ENCODE measurements at regions not wholly inside any gene's neighbourhood (a gene's known extent, or its start where the extent isn't known, plus 50 kb on each side); places are given as distances from the start of the nearest gene placed in this dataset.

- H3K4me1 ChIP-seq (ENCODE audit: insufficient read depth, low read length): no peaks in the 10 kb centered on the region
- H4K20me1 ChIP-seq (ENCODE audit: insufficient read depth, low read length): no peaks in the 10 kb centered on the region
- Mint-ChIP-seq H3K36me3 (ENCODE audit: low read depth, unreplicated experiment) (no peaks in the 10 kb centered on the region), H3K4me1 (ENCODE audit: low read depth, unreplicated experiment) (no peaks in the 10 kb centered on the region), H3K4me3 (ENCODE audit: unreplicated experiment) (no peak overlapping the region), H3K9me3 (ENCODE audit: unreplicated experiment) (no peaks in the 10 kb centered on the region), H3K27ac (ENCODE audit: unreplicated experiment) (no peak overlapping the region), H3K27me3 (ENCODE audit: low read depth, unreplicated experiment) (no peaks in the 10 kb centered on the region)
- no peak overlapping the region for H2AFZ ChIP-seq (ENCODE audit: low read depth, low read length)
- no peak overlapping the region for H3K27ac ChIP-seq (ENCODE audit: low read depth, low read length)
- no peaks in the 10 kb centered on the region for H3K27me3 ChIP-seq (ENCODE audit: insufficient read depth, low read length)
- TF ChIP-seq EZH2 (IDR thresholded peaks at IDR 0.05; ENCODE audit: insufficient read depth, low read length): no peak
- TF ChIP-seq, protein P1, sequence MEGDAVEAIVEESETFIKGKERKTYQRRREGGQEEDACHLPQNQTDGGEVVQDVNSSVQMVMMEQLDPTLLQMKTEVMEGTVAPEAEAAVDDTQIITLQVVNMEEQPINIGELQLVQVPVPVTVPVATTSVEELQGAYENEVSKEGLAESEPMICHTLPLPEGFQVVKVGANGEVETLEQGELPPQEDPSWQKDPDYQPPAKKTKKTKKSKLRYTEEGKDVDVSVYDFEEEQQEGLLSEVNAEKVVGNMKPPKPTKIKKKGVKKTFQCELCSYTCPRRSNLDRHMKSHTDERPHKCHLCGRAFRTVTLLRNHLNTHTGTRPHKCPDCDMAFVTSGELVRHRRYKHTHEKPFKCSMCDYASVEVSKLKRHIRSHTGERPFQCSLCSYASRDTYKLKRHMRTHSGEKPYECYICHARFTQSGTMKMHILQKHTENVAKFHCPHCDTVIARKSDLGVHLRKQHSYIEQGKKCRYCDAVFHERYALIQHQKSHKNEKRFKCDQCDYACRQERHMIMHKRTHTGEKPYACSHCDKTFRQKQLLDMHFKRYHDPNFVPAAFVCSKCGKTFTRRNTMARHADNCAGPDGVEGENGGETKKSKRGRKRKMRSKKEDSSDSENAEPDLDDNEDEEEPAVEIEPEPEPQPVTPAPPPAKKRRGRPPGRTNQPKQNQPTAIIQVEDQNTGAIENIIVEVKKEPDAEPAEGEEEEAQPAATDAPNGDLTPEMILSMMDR (IDR thresholded peaks at IDR 0.05; ENCODE audit: insufficient read depth, low read depth, low read length): no peak
- H3K4me3 ChIP-seq (ENCODE audit: insufficient read depth, low read depth, low read length): no peak overlapping the region
- no peaks in the 10 kb centered on the region for H3K36me3 ChIP-seq (ENCODE audit: insufficient read depth, low read length)
- H3K9ac ChIP-seq (ENCODE audit: low read length): no peak overlapping the region
- FAIRE-seq (no peak), DNase-seq (ENCODE audit: low read depth) (no peak)
- H3K9me3 ChIP-seq (ENCODE audit: insufficient read depth, low read depth, low read length): no peaks in the 10 kb centered on the region
- no peak overlapping the region for H3K4me2 ChIP-seq (ENCODE audit: low read length)
- H3K79me2 ChIP-seq (ENCODE audit: insufficient read depth, low read length): no peaks in the 10 kb centered on the region
Measured at GRCh38 chr17:10899281-10899680, 61.4 kb upstream of the PIRT start.

DNA sequence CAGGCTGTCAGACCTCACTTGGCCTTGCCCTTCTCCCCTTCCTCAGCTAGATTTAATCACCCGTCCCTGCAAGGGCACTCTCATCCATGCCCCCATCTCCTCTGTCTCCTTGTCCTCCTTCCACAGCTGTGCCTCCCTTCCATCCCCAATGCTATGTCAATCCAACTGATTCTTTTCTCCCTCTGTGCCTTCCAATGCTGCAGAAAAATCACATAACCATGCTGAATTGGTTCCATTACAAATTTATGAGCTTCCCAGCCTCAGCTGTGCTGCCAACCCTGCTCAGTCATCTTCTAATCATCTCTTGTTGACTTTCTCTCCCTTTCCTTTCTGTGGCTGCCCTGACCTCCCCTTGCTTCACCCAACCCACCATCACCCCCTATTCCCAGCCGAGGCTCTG, 56.3 kb upstream of the PIRT start:
- Histone ChIP-seq H3K9ac (ENCODE audit: low read length) (no peak overlapping the region), H3K4me2 (ENCODE audit: low read length) (no peak overlapping the region), H3K27ac (ENCODE audit: low read depth, low read length) (no peak overlapping the region), H3K79me2 (ENCODE audit: insufficient read depth, low read length) (no peaks in the 10 kb centered on the region), H4K20me1 (ENCODE audit: insufficient read depth, low read length) (no peaks in the 10 kb centered on the region), H3K4me1 (ENCODE audit: insufficient read depth, low read length) (no peaks in the 10 kb centered on the region), H2AFZ (ENCODE audit: low read depth, low read length) (no peak overlapping the region), H3K4me3 (ENCODE audit: insufficient read depth, low read depth, low read length) (no peak overlapping the region), H3K27me3 (ENCODE audit: insufficient read depth, low read length) (no peaks in the 10 kb centered on the region), H3K36me3 (ENCODE audit: insufficient read depth, low read length) (no peaks in the 10 kb centered on the region), H3K9me3 (ENCODE audit: insufficient read depth, low read depth, low read length) (peaks cover 3% of the 10 kb centered on the region)
- no peaks in the 10 kb centered on the region for H3K36me3 Mint-ChIP-seq (ENCODE audit: low read depth, unreplicated experiment)
- no peak overlapping the region for H3K27ac Mint-ChIP-seq (ENCODE audit: unreplicated experiment)
- no peak overlapping the region for H3K4me3 Mint-ChIP-seq (ENCODE audit: unreplicated experiment)
- no peaks in the 10 kb centered on the region for H3K9me3 Mint-ChIP-seq (ENCODE audit: unreplicated experiment)
- TF ChIP-seq, protein P1 (IDR thresholded peaks at IDR 0.05; ENCODE audit: insufficient read depth, low read depth, low read length): no peak
- TF ChIP-seq EZH2 (IDR thresholded peaks at IDR 0.05; ENCODE audit: insufficient read depth, low read length): no peak
- DNase-seq (ENCODE audit: low read depth) (no peak), FAIRE-seq (no peak)
- H3K4me1 Mint-ChIP-seq (ENCODE audit: low read depth, unreplicated experiment): no peaks in the 10 kb centered on the region
- no peaks in the 10 kb centered on the region for H3K27me3 Mint-ChIP-seq (ENCODE audit: low read depth, unreplicated experiment)

DNA sequence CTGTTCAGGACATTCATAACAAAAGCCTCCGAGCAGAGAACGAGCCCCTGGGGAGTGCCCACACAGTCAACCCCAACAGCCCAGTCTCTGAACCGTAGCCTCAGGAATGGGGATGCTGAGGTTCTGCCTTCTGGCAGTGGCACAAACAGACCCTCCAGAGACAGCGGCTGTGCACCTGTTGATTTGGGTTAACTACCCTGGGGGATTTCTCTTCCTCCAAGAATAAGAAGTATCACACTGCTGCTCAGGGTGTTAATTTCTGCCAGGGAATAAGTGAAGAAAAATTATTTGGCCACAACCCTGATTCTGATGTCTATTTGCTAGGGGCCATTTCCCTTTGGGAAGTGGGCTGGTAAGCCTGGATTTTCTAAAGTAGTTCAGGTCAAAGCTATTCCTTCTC, 51.0 kb upstream of the PIRT start:
- H3K9ac ChIP-seq (ENCODE audit: low read length): no peak overlapping the region
- H2AFZ ChIP-seq (ENCODE audit: low read depth, low read length): no peak overlapping the region
- H3K27ac ChIP-seq (ENCODE audit: low read depth, low read length): no peak overlapping the region
- peaks cover 3% of the 10 kb centered on the region for H3K9me3 ChIP-seq (ENCODE audit: insufficient read depth, low read depth, low read length)
- no peaks in the 10 kb centered on the region for H3K4me1 ChIP-seq (ENCODE audit: insufficient read depth, low read length)
- no peaks in the 10 kb centered on the region for H3K9me3 Mint-ChIP-seq (ENCODE audit: unreplicated experiment)
- H3K4me3 ChIP-seq (ENCODE audit: insufficient read depth, low read depth, low read length): no peak overlapping the region
- no peaks in the 10 kb centered on the region for H3K27me3 ChIP-seq (ENCODE audit: insufficient read depth, low read length)
- no peaks in the 10 kb centered on the region for H3K36me3 Mint-ChIP-seq (ENCODE audit: low read depth, unreplicated experiment)
- H3K4me2 ChIP-seq (ENCODE audit: low read length): no peak overlapping the region
- no peaks in the 10 kb centered on the region for H3K79me2 ChIP-seq (ENCODE audit: insufficient read depth, low read length)
- no peak overlapping the region for H3K27ac Mint-ChIP-seq (ENCODE audit: unreplicated experiment)
- H4K20me1 ChIP-seq (ENCODE audit: insufficient read depth, low read length): no peaks in the 10 kb centered on the region
- no peaks in the 10 kb centered on the region for H3K4me1 Mint-ChIP-seq (ENCODE audit: low read depth, unreplicated experiment)
- H3K4me3 Mint-ChIP-seq (ENCODE audit: unreplicated experiment): no peak overlapping the region
- H3K36me3 ChIP-seq (ENCODE audit: insufficient read depth, low read length): no peaks in the 10 kb centered on the region
- no peak for FAIRE-seq
- H3K27me3 Mint-ChIP-seq (ENCODE audit: low read depth, unreplicated experiment): no peaks in the 10 kb centered on the region
- no peak for DNase-seq (ENCODE audit: low read depth)
- TF ChIP-seq EZH2 (IDR thresholded peaks at IDR 0.05; ENCODE audit: insufficient read depth, low read length): no peak
- TF ChIP-seq, protein P1 (IDR thresholded peaks at IDR 0.05; ENCODE audit: insufficient read depth, low read depth, low read length): no peak
